K562 (cell line): ENCODE measurements at regions not wholly inside any gene's neighbourhood (a gene's known extent, or its start where the extent isn't known, plus 50 kb on each side); places are given as distances from the start of the nearest gene placed in this dataset.

Experiments used
- DDX20 ChIP-seq: fragments of 450-650 bp; IDR thresholded peaks from 2 replicates; pipeline ENCODE4 v1.6.1; 2016; ENCODE audit warnings: missing genetic modification characterization, low read depth, mild to moderate bottlenecking, missing compliant biosample characterization, moderate library complexity
- FOXP1 ChIP-seq: sonication (generic); formaldehyde crosslinking; IDR thresholded peaks from 2 replicates; pipeline ENCODE4 v1.8.0; 2022; ENCODE audit warnings: mild to moderate bottlenecking, missing genetic modification reagents
- RAD51 ChIP-seq: fragments of 450-650 bp; IDR thresholded peaks from 2 replicates; pipeline ENCODE4 v1.7.1; 2016; ENCODE audit warnings: low read depth, mild to moderate bottlenecking, borderline replicate concordance
- ZFPM2 ChIP-seq: fragments of 250-450 bp; sonication (Bioruptor Pico); IDR thresholded peaks from 2 replicates; pipeline ENCODE4 v1.5.1; 2022; ENCODE audit warnings: mild to moderate bottlenecking
- TF ChIP-seq, protein P1 (sequence below): fragments of 450-650 bp; formaldehyde crosslinking; IDR thresholded peaks from 2 replicates; pipeline ENCODE4 v1.4.0; 2020; ENCODE audit warnings: mild to moderate bottlenecking
- TF ChIP-seq, protein P2 (sequence below): fragments of 450-650 bp; IDR thresholded peaks from 2 replicates; pipeline ENCODE4 v1.6.1; 2014; ENCODE audit warnings: low read depth, mild to moderate bottlenecking, moderate library complexity, borderline replicate concordance
- TF ChIP-seq, protein P3 (sequence below): fragments of 450-650 bp; formaldehyde crosslinking; conservative IDR thresholded peaks from 2 replicates; pipeline ENCODE4 v1.4.0; 2022; ENCODE audit warnings: mild to moderate bottlenecking, missing genetic modification characterization
- TF ChIP-seq, protein P4 (sequence below), 2 experiments: fragments of 450-650 bp in 1 of 2; sonication (generic) in 1 of 2; formaldehyde crosslinking in 1 of 2; IDR thresholded peaks; 2 replicates each; pipeline versions ENCODE4 v1.7.1 to v1.9.0; 2016 to 2022; ENCODE audit warnings: inconsistent platforms in 1 of 2, mild to moderate bottlenecking in 1 of 2, missing genetic modification reagents in 1 of 2

DNA sequence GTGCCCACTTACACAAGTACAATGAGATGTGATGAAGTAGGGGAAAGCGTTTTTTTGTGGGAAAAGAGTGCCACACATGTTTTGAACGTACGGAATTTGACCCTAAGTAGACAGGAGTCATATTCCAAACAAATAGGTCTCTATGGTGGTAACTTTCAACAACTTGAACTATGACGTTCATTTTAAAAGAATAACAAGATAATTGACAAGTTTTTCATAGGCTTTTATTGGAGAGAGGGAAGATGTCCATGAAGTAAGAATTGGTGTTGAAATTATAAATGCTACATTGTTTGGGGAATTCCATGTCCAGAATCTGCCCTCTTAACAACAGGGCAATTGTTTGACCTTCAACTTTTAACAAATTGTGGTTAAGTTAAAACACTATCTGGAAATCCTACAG, 126.5 kb downstream of the GASK1B start (continued):
- TF ChIP-seq, protein P1, sequence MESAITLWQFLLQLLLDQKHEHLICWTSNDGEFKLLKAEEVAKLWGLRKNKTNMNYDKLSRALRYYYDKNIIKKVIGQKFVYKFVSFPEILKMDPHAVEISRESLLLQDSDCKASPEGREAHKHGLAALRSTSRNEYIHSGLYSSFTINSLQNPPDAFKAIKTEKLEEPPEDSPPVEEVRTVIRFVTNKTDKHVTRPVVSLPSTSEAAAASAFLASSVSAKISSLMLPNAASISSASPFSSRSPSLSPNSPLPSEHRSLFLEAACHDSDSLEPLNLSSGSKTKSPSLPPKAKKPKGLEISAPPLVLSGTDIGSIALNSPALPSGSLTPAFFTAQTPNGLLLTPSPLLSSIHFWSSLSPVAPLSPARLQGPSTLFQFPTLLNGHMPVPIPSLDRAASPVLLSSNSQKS (CRISPR knock-in tag), result no peak
- TF ChIP-seq DDX20 (tag) (no peak), ZFPM2 (CRISPR knock-in tag) (no peak), FOXP1 (CRISPR knock-in tag) (no peak), RAD51 (no peak)
- TF ChIP-seq, protein P2, sequence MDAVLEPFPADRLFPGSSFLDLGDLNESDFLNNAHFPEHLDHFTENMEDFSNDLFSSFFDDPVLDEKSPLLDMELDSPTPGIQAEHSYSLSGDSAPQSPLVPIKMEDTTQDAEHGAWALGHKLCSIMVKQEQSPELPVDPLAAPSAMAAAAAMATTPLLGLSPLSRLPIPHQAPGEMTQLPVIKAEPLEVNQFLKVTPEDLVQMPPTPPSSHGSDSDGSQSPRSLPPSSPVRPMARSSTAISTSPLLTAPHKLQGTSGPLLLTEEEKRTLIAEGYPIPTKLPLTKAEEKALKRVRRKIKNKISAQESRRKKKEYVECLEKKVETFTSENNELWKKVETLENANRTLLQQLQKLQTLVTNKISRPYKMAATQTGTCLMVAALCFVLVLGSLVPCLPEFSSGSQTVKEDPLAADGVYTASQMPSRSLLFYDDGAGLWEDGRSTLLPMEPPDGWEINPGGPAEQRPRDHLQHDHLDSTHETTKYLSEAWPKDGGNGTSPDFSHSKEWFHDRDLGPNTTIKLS, result no peak
- TF ChIP-seq, protein P3, sequence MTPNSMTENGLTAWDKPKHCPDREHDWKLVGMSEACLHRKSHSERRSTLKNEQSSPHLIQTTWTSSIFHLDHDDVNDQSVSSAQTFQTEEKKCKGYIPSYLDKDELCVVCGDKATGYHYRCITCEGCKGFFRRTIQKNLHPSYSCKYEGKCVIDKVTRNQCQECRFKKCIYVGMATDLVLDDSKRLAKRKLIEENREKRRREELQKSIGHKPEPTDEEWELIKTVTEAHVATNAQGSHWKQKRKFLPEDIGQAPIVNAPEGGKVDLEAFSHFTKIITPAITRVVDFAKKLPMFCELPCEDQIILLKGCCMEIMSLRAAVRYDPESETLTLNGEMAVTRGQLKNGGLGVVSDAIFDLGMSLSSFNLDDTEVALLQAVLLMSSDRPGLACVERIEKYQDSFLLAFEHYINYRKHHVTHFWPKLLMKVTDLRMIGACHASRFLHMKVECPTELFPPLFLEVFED (CRISPR knock-in tag), result no peak
- TF ChIP-seq, protein P4, sequence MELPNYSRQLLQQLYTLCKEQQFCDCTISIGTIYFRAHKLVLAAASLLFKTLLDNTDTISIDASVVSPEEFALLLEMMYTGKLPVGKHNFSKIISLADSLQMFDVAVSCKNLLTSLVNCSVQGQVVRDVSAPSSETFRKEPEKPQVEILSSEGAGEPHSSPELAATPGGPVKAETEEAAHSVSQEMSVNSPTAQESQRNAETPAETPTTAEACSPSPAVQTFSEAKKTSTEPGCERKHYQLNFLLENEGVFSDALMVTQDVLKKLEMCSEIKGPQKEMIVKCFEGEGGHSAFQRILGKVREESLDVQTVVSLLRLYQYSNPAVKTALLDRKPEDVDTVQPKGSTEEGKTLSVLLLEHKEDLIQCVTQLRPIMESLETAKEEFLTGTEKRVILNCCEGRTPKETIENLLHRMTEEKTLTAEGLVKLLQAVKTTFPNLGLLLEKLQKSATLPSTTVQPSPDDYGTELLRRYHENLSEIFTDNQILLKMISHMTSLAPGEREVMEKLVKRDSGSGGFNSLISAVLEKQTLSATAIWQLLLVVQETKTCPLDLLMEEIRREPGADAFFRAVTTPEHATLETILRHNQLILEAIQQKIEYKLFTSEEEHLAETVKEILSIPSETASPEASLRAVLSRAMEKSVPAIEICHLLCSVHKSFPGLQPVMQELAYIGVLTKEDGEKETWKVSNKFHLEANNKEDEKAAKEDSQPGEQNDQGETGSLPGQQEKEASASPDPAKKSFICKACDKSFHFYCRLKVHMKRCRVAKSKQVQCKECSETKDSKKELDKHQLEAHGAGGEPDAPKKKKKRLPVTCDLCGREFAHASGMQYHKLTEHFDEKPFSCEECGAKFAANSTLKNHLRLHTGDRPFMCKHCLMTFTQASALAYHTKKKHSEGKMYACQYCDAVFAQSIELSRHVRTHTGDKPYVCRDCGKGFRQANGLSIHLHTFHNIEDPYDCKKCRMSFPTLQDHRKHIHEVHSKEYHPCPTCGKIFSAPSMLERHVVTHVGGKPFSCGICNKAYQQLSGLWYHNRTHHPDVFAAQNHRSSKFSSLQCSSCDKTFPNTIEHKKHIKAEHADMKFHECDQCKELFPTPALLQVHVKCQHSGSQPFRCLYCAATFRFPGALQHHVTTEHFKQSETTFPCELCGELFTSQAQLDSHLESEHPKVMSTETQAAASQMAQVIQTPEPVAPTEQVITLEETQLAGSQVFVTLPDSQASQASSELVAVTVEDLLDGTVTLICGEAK (IDR thresholded peaks at IDR 0.05), result no peak
- TF ChIP-seq, protein P4 (CRISPR knock-in tag; IDR thresholded peaks at IDR 0.05), result no peak
